ENCODE measurements at regions not wholly inside any gene's neighbourhood (a gene's known extent, or its start where the extent isn't known, plus 50 kb on each side); places are given as distances from the start of the nearest gene placed in this dataset.

DNA sequence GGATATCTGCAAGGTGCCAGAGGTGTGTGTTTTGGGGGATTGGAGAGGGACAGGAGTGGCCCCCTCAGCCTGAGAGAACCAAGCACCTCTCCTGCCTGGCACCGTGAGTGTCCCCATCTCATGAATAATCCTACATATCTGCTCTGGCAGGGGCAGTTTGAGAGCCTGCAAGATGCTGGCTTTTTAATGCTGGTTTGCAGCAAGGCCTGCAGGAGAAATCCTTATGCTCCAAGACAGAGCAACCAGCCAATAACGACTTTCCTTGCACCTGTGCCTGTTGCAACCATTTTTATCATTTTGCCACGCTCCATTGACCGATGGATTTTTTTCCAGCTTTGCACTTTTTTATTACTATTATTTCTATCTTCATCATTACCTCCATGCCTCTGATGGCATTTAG, 259.4 kb upstream of the SKOR2 start:
- DNase-seq (ENCODE audit: low read depth, low spot score) (no peak), ATAC-seq (no peak)
- ChIA-PET POLR2A (no interaction called here), CTCF (no interaction called here)
- intact Hi-C loops (cut with micrococcal nuclease; ENCODE audit: unreplicated experiment) = no loop called here
- no peaks in the 10 kb centered on the region for H3K4me1 ChIP-seq (ENCODE audit: control insufficient read depth, insufficient read depth, low read length)
- no peak overlapping the region for H3K4me3 ChIP-seq (ENCODE audit: low read depth in 2 of 2, low read length in 2 of 2)
- TF ChIP-seq REST (IDR thresholded peaks at IDR 0.05; ENCODE audit: insufficient read depth in 1 of 2, low read depth in 2 of 2, low read length in 1 of 2) = no peak
- no peak for TF ChIP-seq TCF7L2 (IDR thresholded peaks at IDR 0.05; ENCODE audit: low read depth, low read length)
- TF ChIP-seq, protein P1, sequence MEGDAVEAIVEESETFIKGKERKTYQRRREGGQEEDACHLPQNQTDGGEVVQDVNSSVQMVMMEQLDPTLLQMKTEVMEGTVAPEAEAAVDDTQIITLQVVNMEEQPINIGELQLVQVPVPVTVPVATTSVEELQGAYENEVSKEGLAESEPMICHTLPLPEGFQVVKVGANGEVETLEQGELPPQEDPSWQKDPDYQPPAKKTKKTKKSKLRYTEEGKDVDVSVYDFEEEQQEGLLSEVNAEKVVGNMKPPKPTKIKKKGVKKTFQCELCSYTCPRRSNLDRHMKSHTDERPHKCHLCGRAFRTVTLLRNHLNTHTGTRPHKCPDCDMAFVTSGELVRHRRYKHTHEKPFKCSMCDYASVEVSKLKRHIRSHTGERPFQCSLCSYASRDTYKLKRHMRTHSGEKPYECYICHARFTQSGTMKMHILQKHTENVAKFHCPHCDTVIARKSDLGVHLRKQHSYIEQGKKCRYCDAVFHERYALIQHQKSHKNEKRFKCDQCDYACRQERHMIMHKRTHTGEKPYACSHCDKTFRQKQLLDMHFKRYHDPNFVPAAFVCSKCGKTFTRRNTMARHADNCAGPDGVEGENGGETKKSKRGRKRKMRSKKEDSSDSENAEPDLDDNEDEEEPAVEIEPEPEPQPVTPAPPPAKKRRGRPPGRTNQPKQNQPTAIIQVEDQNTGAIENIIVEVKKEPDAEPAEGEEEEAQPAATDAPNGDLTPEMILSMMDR (IDR thresholded peaks at IDR 0.05) = no peak
- no peak for TF ChIP-seq SIN3A (IDR thresholded peaks at IDR 0.05; ENCODE audit: borderline replicate concordance, insufficient read depth, low read depth, low read length)
- TF ChIP-seq POLR2AphosphoS5 (IDR thresholded peaks at IDR 0.05; ENCODE audit: low read depth, low read length) = no peak
- H3K36me3 ChIP-seq (ENCODE audit: control insufficient read depth, insufficient read depth, low read length) = no peaks in the 10 kb centered on the region
- H3K9me3 ChIP-seq (ENCODE audit: control insufficient read depth, insufficient read depth, low read depth, low read length) = no peaks in the 10 kb centered on the region
- in situ Hi-C loops (cut with HindIII; ENCODE audit: low pct_unique_long_range_greater_than_20kb, low sequenced_read_pairs) = no loop called here
- no TSS peak for BruUV-seq (replicated peaks)
- no peak overlapping the region for H3K27ac ChIP-seq (ENCODE audit: low read length)
- no peaks in the 10 kb centered on the region for H3K27me3 ChIP-seq (ENCODE audit: control insufficient read depth, insufficient read depth, low read length)

DNA sequence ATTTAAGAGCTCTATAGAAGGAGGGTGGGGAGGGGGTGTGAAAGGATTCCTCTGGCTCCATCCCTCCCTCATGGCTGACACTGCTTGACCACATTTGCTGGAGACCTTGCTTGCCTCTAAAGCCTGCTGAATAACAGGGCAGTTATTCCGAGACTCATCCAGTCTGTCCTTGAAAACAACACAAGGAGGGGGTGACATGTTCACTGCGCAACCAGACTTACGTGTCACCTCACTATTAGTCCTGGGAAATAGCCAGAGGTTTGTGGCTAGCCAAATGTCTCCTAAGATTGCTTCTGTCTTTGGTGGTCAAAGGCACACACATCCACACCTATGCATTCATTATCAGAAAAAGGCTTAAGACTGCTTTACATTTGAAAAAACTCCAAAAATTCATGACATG, 256.2 kb upstream of the SKOR2 start:
- Histone ChIP-seq H3K9me3 (ENCODE audit: control insufficient read depth, insufficient read depth, low read depth, low read length) (no peaks in the 10 kb centered on the region), H3K27ac (ENCODE audit: low read length) (no peak overlapping the region), H3K27me3 (ENCODE audit: control insufficient read depth, insufficient read depth, low read length) (no peaks in the 10 kb centered on the region), H3K36me3 (ENCODE audit: control insufficient read depth, insufficient read depth, low read length) (no peaks in the 10 kb centered on the region), H3K4me3 (ENCODE audit: low read depth in 2 of 2, low read length in 2 of 2) (no peak overlapping the region), H3K4me1 (ENCODE audit: control insufficient read depth, insufficient read depth, low read length) (no peaks in the 10 kb centered on the region)
- in situ Hi-C loops (cut with HindIII; ENCODE audit: low pct_unique_long_range_greater_than_20kb, low sequenced_read_pairs) (no loop called here), intact Hi-C loops (cut with micrococcal nuclease; ENCODE audit: unreplicated experiment) (no loop called here)
- no peak for DNase-seq (ENCODE audit: low read depth, low spot score)
- ChIA-PET POLR2A (no interaction called here), CTCF (no interaction called here)
- no peak for ATAC-seq
- no TSS peak for BruUV-seq (replicated peaks)
- TF ChIP-seq, protein P1 (IDR thresholded peaks at IDR 0.05) = no peak
- no peak for TF ChIP-seq SIN3A (IDR thresholded peaks at IDR 0.05; ENCODE audit: borderline replicate concordance, insufficient read depth, low read depth, low read length)
- no peak for TF ChIP-seq REST (IDR thresholded peaks at IDR 0.05; ENCODE audit: insufficient read depth in 1 of 2, low read depth in 2 of 2, low read length in 1 of 2)
- TF ChIP-seq POLR2AphosphoS5 (IDR thresholded peaks at IDR 0.05; ENCODE audit: low read depth, low read length) = no peak
- TF ChIP-seq TCF7L2 (IDR thresholded peaks at IDR 0.05; ENCODE audit: low read depth, low read length) = no peak

Measured in Panc1 (cell line).